K562 (cell line): ENCODE measurements at regions not wholly inside any gene's neighbourhood (a gene's known extent, or its start where the extent isn't known, plus 50 kb on each side); places are given as distances from the start of the nearest gene placed in this dataset.

Source experiments
- BACH1 ChIP-seq: fragments of 200-800 bp; sonication (Bioruptor generic); IDR thresholded peaks from 2 replicates; pipeline ENCODE4 v1.6.1; 2016; ENCODE audit warnings: missing genetic modification characterization, missing compliant biosample characterization
- FOS ChIP-seq: IDR thresholded peaks from 3 replicates; pipeline ENCODE4 v1.6.1; 2011; ENCODE audit not compliant: insufficient read length; ENCODE audit errors: extremely low read depth
- JUNB ChIP-seq: fragments of 450-650 bp; formaldehyde crosslinking; conservative IDR thresholded peaks from 2 replicates; pipeline ENCODE4 v1.4.0; 2020; ENCODE audit warnings: mild to moderate bottlenecking
- KAT7 ChIP-seq: sonication (generic); formaldehyde crosslinking; IDR thresholded peaks from 2 replicates; pipeline ENCODE4 v1.8.0; 2022; ENCODE audit warnings: missing genetic modification reagents, mild to moderate bottlenecking, borderline replicate concordance
- KLF1 ChIP-seq: fragments of 450-650 bp; IDR thresholded peaks from 2 replicates; pipeline ENCODE4 v1.6.1; 2016; ENCODE audit warnings: missing genetic modification characterization, missing compliant biosample characterization
- MTA3 ChIP-seq: fragments of 450-650 bp; formaldehyde crosslinking; IDR thresholded peaks from 2 replicates; pipeline ENCODE4 v1.6.1; 2017; ENCODE audit warnings: mild to moderate bottlenecking, borderline replicate concordance
- POLR2AphosphoS2 ChIP-seq: IDR thresholded peaks from 2 replicates; pipeline ENCODE4 v1.6.1; 2012; ENCODE audit warnings: low read length, improper control_type of control experiment
- POLR2AphosphoS5 ChIP-seq: IDR thresholded peaks from 2 replicates; pipeline ENCODE4 v1.6.1; 2011; ENCODE audit warnings: mild to moderate bottlenecking, low read depth, low read length, moderate library complexity; ENCODE audit not compliant: control insufficient read depth, insufficient read depth
- SMC3 ChIP-seq: conservative IDR thresholded peaks from 2 replicates; pipeline ENCODE4 v1.6.1; 2011; ENCODE audit warnings: low read depth, low read length, improper control_type of control experiment; ENCODE audit not compliant: insufficient read depth
- TRIM28 ChIP-seq: fragments of 450-650 bp; IDR thresholded peaks from 2 replicates; pipeline ENCODE4 v1.6.1; 2017
- ZBTB40 ChIP-seq, 2 experiments: fragments of 450-650 bp in 1 of 2; sonication (generic) in 1 of 2; formaldehyde crosslinking in 1 of 2; IDR thresholded peaks; 2 replicates each; pipeline versions ENCODE4 v1.7.1 to v1.9.0; 2016 to 2022; ENCODE audit warnings: inconsistent platforms in 1 of 2, mild to moderate bottlenecking in 1 of 2, missing genetic modification reagents in 1 of 2

GRCh38 chr17:33574942-33575445, 281.9 kb upstream of the ASIC2 start:
- TF ChIP-seq POLR2AphosphoS2 = no peak
- no peak for TF ChIP-seq JUNB (CRISPR knock-in tag)
- no peak for TF ChIP-seq BACH1
- no peak for TF ChIP-seq SMC3
- no peak for TF ChIP-seq POLR2AphosphoS5
- TF ChIP-seq ZBTB40 (IDR thresholded peaks at IDR 0.05) = no peak
- TF ChIP-seq ZBTB40 (CRISPR knock-in tag; IDR thresholded peaks at IDR 0.05) = no peak
- TF ChIP-seq KAT7 (CRISPR knock-in tag) = no peak
- no peak for TF ChIP-seq TRIM28
- TF ChIP-seq FOS = no peak
- TF ChIP-seq MTA3 = no peak
- TF ChIP-seq KLF1 (tag) = no peak
